Epidermal melanocyte (primary cell): ENCODE measurements at regions not wholly inside any gene's neighbourhood (a gene's known extent, or its start where the extent isn't known, plus 50 kb on each side); places are given as distances from the start of the nearest gene placed in this dataset.

ENCODE experiments used
- DNase-seq: peaks from one replicate; pipeline ENCODE4 v3.0.0; 2011; ENCODE audit warnings: low spot score; ENCODE audit not compliant: insufficient read length

- no peak for DNase-seq
Observed at GRCh38 chr4:100285121-100285520, 94.9 kb upstream of the DDIT4L start.

DNA sequence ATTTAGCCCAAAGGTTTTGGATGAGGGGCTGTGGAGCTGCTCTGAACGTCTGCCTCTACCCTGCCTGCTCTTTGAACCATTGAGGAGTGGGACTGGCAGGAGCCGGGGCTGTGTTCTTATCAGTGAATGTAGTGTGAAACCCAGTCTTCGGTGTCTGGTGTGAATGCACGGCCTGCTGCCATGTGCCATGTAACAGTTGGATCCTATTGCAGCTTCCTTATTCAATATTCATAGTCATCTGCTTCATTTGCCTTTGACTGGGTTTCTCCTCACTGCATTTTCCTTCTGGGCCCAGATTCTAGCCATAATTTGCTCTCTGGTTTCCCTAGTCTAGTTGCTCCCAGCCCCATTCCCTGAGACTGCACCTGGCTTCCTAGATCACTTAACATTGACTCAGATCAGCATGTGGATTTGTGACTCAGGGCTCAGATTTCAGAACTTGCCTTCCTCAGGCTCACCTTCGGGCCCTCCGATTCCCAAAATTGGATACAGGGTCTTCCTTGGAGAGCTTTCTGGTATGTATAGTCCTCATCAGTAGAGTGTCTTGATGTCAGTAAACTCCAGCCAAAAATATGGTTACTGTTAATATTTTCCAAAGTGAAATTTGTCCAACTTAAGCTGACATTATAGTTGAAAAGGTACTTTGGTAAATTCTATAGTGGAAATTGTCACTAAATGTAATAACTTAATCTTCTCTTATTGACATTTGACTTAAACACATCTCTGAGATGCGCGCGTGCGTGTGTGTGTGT, 94.0 kb upstream of the DDIT4L start:
- DNase-seq: no peak

- DNase-seq: no peak
Observed at GRCh38 chr4:100280807-100281206, 90.5 kb upstream of the DDIT4L start.

GRCh38 chr4:100278567-100278966, 88.3 kb upstream of the DDIT4L start:
- no peak for DNase-seq

GRCh38 chr4:100269446-100269845, 79.2 kb upstream of the DDIT4L start:
- DNase-seq: no peak

DNA sequence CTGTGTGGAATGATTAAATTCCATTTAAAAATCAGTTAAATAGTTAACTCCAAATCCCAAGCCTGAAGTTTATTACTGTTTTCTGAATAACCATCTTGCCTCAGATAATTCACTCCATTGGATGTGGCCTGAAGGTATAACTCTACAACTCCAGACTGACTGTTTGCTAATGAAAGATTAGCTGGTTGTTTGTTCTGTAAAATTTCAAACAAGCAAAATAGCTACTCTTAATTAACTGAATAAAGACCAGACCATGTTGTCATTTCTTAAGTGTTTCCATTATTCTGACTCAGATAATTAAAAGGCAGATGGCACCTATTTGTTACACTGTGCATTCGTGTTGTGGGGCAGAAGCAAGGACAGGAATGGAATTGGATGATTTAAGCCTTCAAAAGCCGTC, 78.5 kb upstream of the DDIT4L start:
- no peak for DNase-seq

GRCh38 chr4:100261346-100261745, 71.1 kb upstream of the DDIT4L start:
- no peak for DNase-seq

- no peak for DNase-seq
Observed at GRCh38 chr4:100258675-100259074, 68.4 kb upstream of the DDIT4L start.

DNA sequence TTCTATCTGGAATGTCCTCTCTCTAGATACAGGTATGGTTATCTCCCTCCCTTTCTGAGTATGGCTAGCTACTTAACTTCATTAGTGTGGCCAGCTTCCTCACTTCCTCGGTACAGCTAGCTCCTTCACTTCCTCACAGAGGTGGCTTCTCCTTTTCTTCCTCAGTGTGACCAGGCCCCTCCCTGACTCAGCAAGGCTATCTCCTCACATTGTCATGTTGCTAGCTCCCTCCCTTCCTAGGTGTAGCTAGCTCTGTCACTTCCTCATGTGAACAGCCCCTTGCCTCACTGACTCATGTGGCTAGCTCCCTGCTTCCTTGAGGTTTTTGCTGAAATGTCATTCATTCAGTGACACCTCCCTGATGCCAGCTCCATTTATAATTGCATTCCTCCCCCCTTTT, 67.3 kb upstream of the DDIT4L start:
- no peak for DNase-seq

DNA sequence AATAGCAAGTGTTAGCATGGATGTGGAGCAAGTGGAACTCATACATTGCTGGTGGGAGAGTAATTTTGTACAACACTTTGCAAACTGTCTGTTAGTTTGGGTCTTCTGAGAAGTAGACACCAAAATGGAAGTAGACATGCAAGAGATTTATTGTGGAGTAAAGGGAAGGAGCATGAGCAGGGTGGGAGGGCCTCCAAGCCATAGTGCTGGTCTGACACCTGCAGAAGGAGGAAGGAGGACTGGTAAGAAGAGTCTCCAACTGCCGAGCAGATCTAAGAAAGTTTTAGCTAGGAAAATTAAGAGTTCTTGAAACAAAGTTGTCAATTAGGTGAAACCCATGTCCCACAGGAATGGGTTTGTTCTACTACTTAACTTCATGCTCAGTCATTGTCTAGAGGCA, 64.0 kb upstream of the DDIT4L start:
- no peak for DNase-seq

- no peak for DNase-seq
Observed at GRCh38 chr4:100248476-100248875, 58.2 kb upstream of the DDIT4L start.

- no peak for DNase-seq
Observed at GRCh38 chr4:100246697-100247096, 56.4 kb upstream of the DDIT4L start.

GRCh38 chr4:100244347-100244746, 54.1 kb upstream of the DDIT4L start:
- DNase-seq: no peak
